Colonic mucosa (tissue), 4 donors: ENCODE measurements at regions not wholly inside any gene's neighbourhood (a gene's known extent, or its start where the extent isn't known, plus 50 kb on each side); places are given as distances from the start of the nearest gene placed in this dataset.

Experiments
- DNase-seq: peaks from one replicate; pipeline ENCODE4 v3.0.0-alpha.2; 2020
- H3K27ac ChIP-seq: fragments of 200-600 bp; one replicate; pipeline ENCODE4 v1.8.0; 2021
- H3K27me3 ChIP-seq: fragments of 200-600 bp; one replicate; pipeline ENCODE4 v1.8.0; 2021
- H3K36me3 ChIP-seq: fragments of 200-600 bp; one replicate; pipeline ENCODE4 v1.8.0; 2021
- H3K4me1 ChIP-seq: fragments of 200-600 bp; one replicate; pipeline ENCODE4 v1.8.0; 2021; ENCODE audit warnings: mild to moderate bottlenecking
- H3K4me3 ChIP-seq: fragments of 200-600 bp; one replicate; pipeline ENCODE4 v1.8.0; 2021
- H3K9ac ChIP-seq, 2 donors: one replicate each; pipeline ENCODE4 v1.7.0; 2013; ENCODE audit warnings: control low read depth in 2 of 2, low read depth in 2 of 2, low read length in 2 of 2
- H3K9me3 ChIP-seq: fragments of 200-600 bp; one replicate; pipeline ENCODE4 v1.8.0; 2021
- CTCF ChIP-seq: fragments of 200-600 bp; IDR thresholded peaks from one replicate; pipeline ENCODE4 v1.8.0; 2022; ENCODE audit warnings: antibody characterized with exemption, mild to moderate bottlenecking
- intact Hi-C: fragments of 100-400 bp; cut with DNase I; formaldehyde crosslinking; loops from one replicate; pipeline ENCODE4 v1.14.1; 2022
- donor health status: healthy.
- donor health status: DM: no; HTN: no; CAD: no.
- donor health status: DM: no; HTN: no; CAD: no.

GRCh38 chr18:56207989-56208388 is 430.4 kb downstream of the TXNL1 start:
- Histone ChIP-seq H3K4me1 (no peaks in the 10 kb centered on the region), H3K27ac (no peak overlapping the region), H3K9me3 (no peaks in the 10 kb centered on the region), H3K9ac (no peak overlapping the region), H3K4me3 (no peak overlapping the region), H3K36me3 (no peaks in the 10 kb centered on the region), H3K27me3 (no peaks in the 10 kb centered on the region)
- no peak for TF ChIP-seq CTCF
- intact Hi-C loops = no loop called here
- DNase-seq = no peak

- H3K4me3 ChIP-seq = no peak overlapping the region
- H3K36me3 ChIP-seq = no peaks in the 10 kb centered on the region
- TF ChIP-seq CTCF = no peak
- intact Hi-C loops = no loop called here
- H3K27ac ChIP-seq = no peak overlapping the region
- no peaks in the 10 kb centered on the region for H3K4me1 ChIP-seq
- no peaks in the 10 kb centered on the region for H3K27me3 ChIP-seq
- H3K9ac ChIP-seq = no peak overlapping the region
- DNase-seq = no peak
- no peaks in the 10 kb centered on the region for H3K9me3 ChIP-seq
Measured at GRCh38 chr18:56204052-56204451, 434.3 kb downstream of the TXNL1 start.

GRCh38 chr18:56202678-56203077 is 435.7 kb downstream of the TXNL1 start:
- Histone ChIP-seq H3K27me3 (no peaks in the 10 kb centered on the region), H3K27ac (no peak overlapping the region), H3K4me1 (no peaks in the 10 kb centered on the region), H3K4me3 (no peak overlapping the region), H3K36me3 (no peaks in the 10 kb centered on the region), H3K9me3 (no peaks in the 10 kb centered on the region), H3K9ac (no peak overlapping the region)
- TF ChIP-seq CTCF = no peak
- no peak for DNase-seq
- intact Hi-C loops = no loop called here

GRCh38 chr18:56200381-56200911 is 437.9 kb downstream of the TXNL1 start:
- no peaks in the 10 kb centered on the region for H3K27me3 ChIP-seq
- H3K4me1 ChIP-seq = no peaks in the 10 kb centered on the region
- H3K36me3 ChIP-seq = no peaks in the 10 kb centered on the region
- no peak for DNase-seq
- no peak for TF ChIP-seq CTCF
- no peak overlapping the region for H3K27ac ChIP-seq
- no peak overlapping the region for H3K9ac ChIP-seq
- intact Hi-C loops = no loop called here
- no peaks in the 10 kb centered on the region for H3K9me3 ChIP-seq
- H3K4me3 ChIP-seq = no peak overlapping the region

GRCh38 chr18:56199580-56200330 is 438.6 kb downstream of the TXNL1 start:
- Histone ChIP-seq H3K9me3 (no peaks in the 10 kb centered on the region), H3K27me3 (no peaks in the 10 kb centered on the region), H3K27ac (no peak overlapping the region), H3K36me3 (no peaks in the 10 kb centered on the region), H3K4me3 (no peak overlapping the region), H3K4me1 (no peaks in the 10 kb centered on the region), H3K9ac (no peak overlapping the region)
- no peak for DNase-seq
- no peak for TF ChIP-seq CTCF
- intact Hi-C loops = no loop called here
